ENCODE measurements at regions not wholly inside any gene's neighbourhood (a gene's known extent, or its start where the extent isn't known, plus 50 kb on each side); places are given as distances from the start of the nearest gene placed in this dataset.

DNA sequence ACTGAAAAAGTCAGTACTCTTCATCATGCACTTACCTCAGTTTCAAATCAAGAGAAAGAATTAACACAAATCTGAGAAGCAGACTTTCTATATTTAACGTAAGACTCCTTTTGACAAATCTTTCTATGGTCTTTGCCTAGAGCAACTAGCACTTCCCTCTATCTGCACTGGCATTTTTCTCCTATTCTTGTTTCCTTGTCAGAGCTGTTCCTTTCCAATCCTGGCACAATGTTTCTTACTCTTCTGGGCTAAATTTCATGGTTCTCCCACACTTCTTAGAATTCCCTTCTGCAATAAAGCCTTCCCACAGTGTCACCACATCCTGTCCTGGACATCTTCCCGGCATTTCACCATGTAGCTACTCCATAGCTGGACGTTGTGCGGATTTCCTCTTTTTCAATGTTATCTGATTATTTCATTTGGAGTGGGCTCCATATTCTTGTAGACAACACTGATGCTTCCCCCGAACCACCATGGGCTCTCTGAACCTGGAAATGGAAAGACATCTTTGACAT, 144.7 kb upstream of the CTNNA2 start:
- DNase-seq: no peak
- H3K9me3 ChIP-seq (replicated peaks; ENCODE audit: control insufficient read depth, low read depth, low read length): no peaks in the 10 kb centered on the region
- H3K4me1 ChIP-seq (ENCODE audit: control insufficient read depth, insufficient read depth, low read length): no peaks in the 10 kb centered on the region
- 100% methylated on average over 1 of the region's 5 CpGs for WGBS (ENCODE audit: insufficient coverage)
- H3K36me3 ChIP-seq (ENCODE audit: control insufficient read depth, insufficient read depth, low read length): no peaks in the 10 kb centered on the region
- no peak overlapping the region for H3K27ac ChIP-seq (ENCODE audit: low read length)
- H3K27me3 ChIP-seq (ENCODE audit: control insufficient read depth, insufficient read depth, low read length): no peaks in the 10 kb centered on the region
- no peak overlapping the region for H3K4me3 ChIP-seq (ENCODE audit: low read length)

DNA sequence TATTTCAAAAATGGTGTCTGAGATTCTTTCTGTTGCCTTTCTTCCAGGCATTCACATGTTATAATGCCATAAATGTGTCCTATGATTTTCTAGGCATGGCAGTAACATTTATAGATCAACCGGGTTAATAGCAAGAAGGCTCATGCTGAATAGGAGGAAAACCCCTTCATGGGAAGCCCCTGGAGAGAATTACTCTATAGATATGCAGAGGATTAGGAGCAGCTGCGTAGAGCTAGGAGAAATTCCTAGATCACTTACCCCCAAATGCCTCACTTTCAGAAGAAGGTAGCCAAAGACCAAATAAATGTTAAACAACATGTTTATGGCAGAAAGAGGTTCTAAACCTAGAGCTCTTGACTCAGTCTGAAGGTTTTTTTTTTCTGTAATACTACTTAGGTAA, 153.4 kb upstream of the CTNNA2 start:
- H3K9me3 ChIP-seq (replicated peaks; ENCODE audit: control insufficient read depth, low read depth, low read length): peaks cover 10% of the 10 kb centered on the region
- no peaks in the 10 kb centered on the region for H3K27me3 ChIP-seq (ENCODE audit: control insufficient read depth, insufficient read depth, low read length)
- WGBS (ENCODE audit: insufficient coverage): no CpG with 5 or more reads among the region's 2 CpGs
- H3K36me3 ChIP-seq (ENCODE audit: control insufficient read depth, insufficient read depth, low read length): no peaks in the 10 kb centered on the region
- H3K4me1 ChIP-seq (ENCODE audit: control insufficient read depth, insufficient read depth, low read length): no peaks in the 10 kb centered on the region
- H3K27ac ChIP-seq (ENCODE audit: low read length): no peak overlapping the region
- H3K4me3 ChIP-seq (ENCODE audit: low read length): no peak overlapping the region
- DNase-seq: no peak

DNA sequence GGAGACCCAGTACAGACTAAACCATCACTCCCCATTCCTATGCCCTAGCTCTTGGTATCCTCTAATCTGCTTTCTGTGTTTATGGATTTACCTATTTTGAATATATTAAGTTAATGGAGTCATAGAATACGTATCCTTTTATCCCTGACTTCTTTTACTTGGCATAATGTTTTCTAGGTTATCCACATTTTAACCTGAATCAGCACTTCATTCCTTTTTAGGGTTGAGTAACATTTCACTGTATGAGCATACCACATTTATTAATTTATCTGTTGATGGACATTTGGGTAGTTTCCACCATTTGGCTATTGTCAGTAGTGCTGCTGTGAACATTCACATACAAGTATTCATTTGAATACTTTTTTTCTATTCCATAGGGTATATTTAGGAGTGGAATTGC, 157.3 kb upstream of the CTNNA2 start:
- Histone ChIP-seq H3K27me3 (ENCODE audit: control insufficient read depth, insufficient read depth, low read length) (no peaks in the 10 kb centered on the region), H3K9me3 (replicated peaks; ENCODE audit: control insufficient read depth, low read depth, low read length) (peaks cover 18% of the 10 kb centered on the region), H3K27ac (ENCODE audit: low read length) (no peak overlapping the region), H3K4me1 (ENCODE audit: control insufficient read depth, insufficient read depth, low read length) (no peaks in the 10 kb centered on the region), H3K36me3 (ENCODE audit: control insufficient read depth, insufficient read depth, low read length) (no peaks in the 10 kb centered on the region), H3K4me3 (ENCODE audit: low read length) (no peak overlapping the region)
- WGBS (ENCODE audit: insufficient coverage): no CpG with 5 or more reads among the region's 1 CpG
- DNase-seq: no peak

DNA sequence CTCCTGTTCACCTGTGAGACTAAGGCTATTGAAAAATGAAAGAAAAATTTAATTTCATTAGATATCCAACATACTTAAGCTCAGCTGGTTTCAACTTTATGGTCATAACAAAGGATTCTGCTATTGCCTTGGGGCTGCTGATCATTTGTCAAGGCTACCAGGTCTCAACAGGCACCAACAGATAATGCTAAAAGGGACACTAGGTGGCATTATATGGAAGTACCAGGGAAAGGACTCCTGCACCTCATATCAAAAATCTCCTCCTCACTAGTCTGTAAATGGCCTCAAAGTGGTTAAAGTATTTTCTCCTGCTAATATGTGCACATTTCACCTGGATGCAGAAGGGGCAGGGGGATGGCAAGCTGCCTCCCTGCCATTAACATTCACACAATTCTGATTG, 167.9 kb upstream of the REG3A start:
- Histone ChIP-seq H3K27ac (ENCODE audit: low read length) (no peak overlapping the region), H3K4me1 (ENCODE audit: control insufficient read depth, insufficient read depth, low read length) (no peaks in the 10 kb centered on the region), H3K4me3 (ENCODE audit: low read length) (no peak overlapping the region), H3K9me3 (replicated peaks; ENCODE audit: control insufficient read depth, low read depth, low read length) (peaks cover 18% of the 10 kb centered on the region), H3K36me3 (ENCODE audit: control insufficient read depth, insufficient read depth, low read length) (no peaks in the 10 kb centered on the region), H3K27me3 (ENCODE audit: control insufficient read depth, insufficient read depth, low read length) (no peaks in the 10 kb centered on the region)
- DNase-seq: no peak

DNA sequence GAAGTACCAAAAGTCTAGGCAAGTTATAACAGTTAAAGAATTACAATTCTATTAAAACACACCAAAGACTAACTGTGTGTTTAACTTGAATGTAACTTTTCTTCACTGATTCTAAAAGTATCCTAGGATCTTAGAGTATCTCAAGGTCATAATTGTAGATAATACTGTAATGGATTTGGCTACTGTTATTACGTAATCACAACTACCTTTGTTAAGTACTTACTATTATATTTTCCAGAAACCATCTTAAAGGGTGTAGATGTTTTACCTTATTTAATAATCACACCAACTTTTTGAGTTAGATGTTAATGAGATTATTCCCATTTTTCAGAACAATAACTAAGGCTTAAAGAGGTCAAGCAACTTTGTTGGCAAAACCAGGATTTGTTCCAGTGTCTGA, 161.3 kb upstream of the REG3A start:
- H3K4me1 ChIP-seq (ENCODE audit: control insufficient read depth, insufficient read depth, low read length): no peaks in the 10 kb centered on the region
- no peak overlapping the region for H3K4me3 ChIP-seq (ENCODE audit: low read length)
- no peaks in the 10 kb centered on the region for H3K27me3 ChIP-seq (ENCODE audit: control insufficient read depth, insufficient read depth, low read length)
- no peaks in the 10 kb centered on the region for H3K36me3 ChIP-seq (ENCODE audit: control insufficient read depth, insufficient read depth, low read length)
- no peak for DNase-seq
- no peak overlapping the region for H3K27ac ChIP-seq (ENCODE audit: low read length)
- no CpG with 5 or more reads among the region's 1 CpG for WGBS (ENCODE audit: insufficient coverage)
- H3K9me3 ChIP-seq (replicated peaks; ENCODE audit: control insufficient read depth, low read depth, low read length): peaks cover 2% of the 10 kb centered on the region

DNA sequence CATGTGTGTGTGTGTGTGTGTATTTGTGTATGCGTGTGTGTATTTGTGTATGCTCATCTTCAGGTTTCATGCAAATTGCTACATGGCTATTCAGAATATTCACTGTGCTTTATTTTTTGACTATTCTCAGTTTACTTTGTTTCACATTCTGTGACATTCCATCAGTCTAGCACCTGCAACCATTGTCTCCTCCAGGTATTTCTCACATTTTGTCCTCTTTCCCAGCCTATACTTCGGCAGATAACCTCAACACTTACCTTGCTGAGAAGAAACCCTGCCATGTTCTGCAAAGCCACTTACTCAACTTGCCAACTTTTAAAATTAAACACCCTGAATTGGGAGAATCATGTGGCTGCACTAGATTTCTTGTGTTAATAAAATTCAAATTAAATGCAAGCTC, 135.4 kb upstream of the REG3A start:
- Histone ChIP-seq H3K27ac (ENCODE audit: low read length) (no peak overlapping the region), H3K4me1 (ENCODE audit: control insufficient read depth, insufficient read depth, low read length) (no peaks in the 10 kb centered on the region), H3K27me3 (ENCODE audit: control insufficient read depth, insufficient read depth, low read length) (no peaks in the 10 kb centered on the region), H3K36me3 (ENCODE audit: control insufficient read depth, insufficient read depth, low read length) (no peaks in the 10 kb centered on the region), H3K4me3 (ENCODE audit: low read length) (no peak overlapping the region), H3K9me3 (replicated peaks; ENCODE audit: control insufficient read depth, low read depth, low read length) (peaks cover 4% of the 10 kb centered on the region)
- no peak for DNase-seq
- WGBS (ENCODE audit: insufficient coverage): 50% methylated on average over 1 of the region's 2 CpGs

DNA sequence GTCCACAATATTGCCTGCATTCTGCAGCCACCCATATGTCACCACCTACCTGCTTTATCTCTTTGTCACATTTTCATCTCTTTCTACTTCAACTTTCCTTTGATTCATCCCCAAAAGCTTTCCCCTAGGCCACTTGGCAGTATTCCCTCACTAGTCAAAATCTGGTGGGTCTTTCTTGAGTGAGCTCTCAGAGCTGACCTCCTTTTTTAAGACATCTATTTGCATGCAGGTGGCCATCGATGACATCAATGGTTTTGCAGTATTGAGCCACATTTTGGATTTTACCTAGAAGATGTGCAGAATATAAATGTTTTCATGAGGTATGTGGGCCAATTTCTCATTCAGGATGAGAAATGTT, 133.4 kb upstream of the REG3A start:
- no CpG with 5 or more reads among the region's 1 CpG for WGBS (ENCODE audit: insufficient coverage)
- H3K36me3 ChIP-seq (ENCODE audit: control insufficient read depth, insufficient read depth, low read length): no peaks in the 10 kb centered on the region
- no peak overlapping the region for H3K27ac ChIP-seq (ENCODE audit: low read length)
- H3K4me1 ChIP-seq (ENCODE audit: control insufficient read depth, insufficient read depth, low read length): no peaks in the 10 kb centered on the region
- DNase-seq: no peak
- peaks cover 3% of the 10 kb centered on the region for H3K9me3 ChIP-seq (replicated peaks; ENCODE audit: control insufficient read depth, low read depth, low read length)
- no peak overlapping the region for H3K4me3 ChIP-seq (ENCODE audit: low read length)
- no peaks in the 10 kb centered on the region for H3K27me3 ChIP-seq (ENCODE audit: control insufficient read depth, insufficient read depth, low read length)

DNA sequence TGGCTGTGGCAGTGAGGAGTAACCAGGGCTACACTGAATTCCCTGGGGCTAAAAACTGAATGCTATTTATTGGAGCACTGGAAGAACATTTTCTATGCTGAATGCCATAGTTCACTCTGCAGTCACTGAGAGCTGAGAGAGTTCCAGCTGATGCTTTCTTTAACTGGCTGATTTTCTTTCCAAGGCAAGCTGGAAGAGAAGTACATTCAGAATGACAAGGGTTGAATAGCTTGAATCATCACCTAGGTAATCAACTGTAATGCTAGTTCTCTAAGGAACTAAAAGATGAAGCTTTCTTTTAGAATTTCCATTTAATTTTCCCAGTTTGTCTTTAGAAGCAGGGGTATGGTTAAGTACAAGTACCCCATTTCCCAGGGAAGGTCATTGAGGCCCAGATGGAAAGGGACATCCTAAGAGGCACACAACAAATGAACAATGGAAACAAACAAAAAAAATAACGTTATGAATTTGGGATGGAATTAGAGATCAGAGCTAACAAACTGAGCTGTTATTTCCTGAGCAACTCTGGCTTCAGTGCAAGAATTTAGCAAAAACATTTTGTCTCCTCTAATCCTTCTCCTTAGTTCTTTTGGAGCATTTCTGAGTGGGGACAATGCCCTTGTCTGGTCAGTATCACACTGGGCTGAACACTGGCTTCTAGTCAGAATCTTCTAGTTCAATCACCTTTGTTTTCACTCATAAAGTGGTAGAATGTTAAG, 132.8 kb upstream of the REG3A start:
- Histone ChIP-seq H3K9me3 (replicated peaks; ENCODE audit: control insufficient read depth, low read depth, low read length) (peaks cover 3% of the 10 kb centered on the region), H3K27ac (ENCODE audit: low read length) (no peak overlapping the region), H3K27me3 (ENCODE audit: control insufficient read depth, insufficient read depth, low read length) (no peaks in the 10 kb centered on the region), H3K36me3 (ENCODE audit: control insufficient read depth, insufficient read depth, low read length) (no peaks in the 10 kb centered on the region), H3K4me3 (ENCODE audit: low read length) (no peak overlapping the region), H3K4me1 (ENCODE audit: control insufficient read depth, insufficient read depth, low read length) (no peaks in the 10 kb centered on the region)
- no CpG with 5 or more reads among the region's 1 CpG for WGBS (ENCODE audit: insufficient coverage)
- peak; percentile 32 for DNase-seq

DNA sequence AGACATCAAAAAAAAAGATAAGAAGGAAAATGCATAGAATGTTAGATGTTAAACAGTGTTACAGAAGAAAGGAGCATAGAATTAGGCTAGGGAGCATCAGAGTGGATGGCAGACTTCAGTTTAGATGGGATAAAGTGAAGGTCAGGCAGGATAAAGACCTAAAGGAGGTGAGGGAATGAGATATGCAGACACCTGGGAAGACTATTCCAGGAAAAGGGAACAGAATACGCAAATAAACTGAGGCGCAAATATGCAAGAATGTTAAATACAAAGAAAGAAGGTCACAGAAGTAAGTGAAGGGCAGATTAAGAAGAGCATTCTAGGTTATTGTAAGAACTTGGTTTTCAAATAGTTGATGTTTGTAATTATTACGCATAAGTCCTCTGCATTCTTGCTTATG, 116.3 kb upstream of the REG3A start:
- no peak for DNase-seq
- Histone ChIP-seq H3K4me1 (ENCODE audit: control insufficient read depth, insufficient read depth, low read length) (no peaks in the 10 kb centered on the region), H3K4me3 (ENCODE audit: low read length) (no peak overlapping the region), H3K36me3 (ENCODE audit: control insufficient read depth, insufficient read depth, low read length) (no peaks in the 10 kb centered on the region), H3K9me3 (replicated peaks; ENCODE audit: control insufficient read depth, low read depth, low read length) (peaks cover under 1% of the 10 kb centered on the region), H3K27ac (ENCODE audit: low read length) (no peak overlapping the region), H3K27me3 (ENCODE audit: control insufficient read depth, insufficient read depth, low read length) (no peaks in the 10 kb centered on the region)
- 100% methylated on average over 2 of the region's 3 CpGs for WGBS (ENCODE audit: insufficient coverage)

DNA sequence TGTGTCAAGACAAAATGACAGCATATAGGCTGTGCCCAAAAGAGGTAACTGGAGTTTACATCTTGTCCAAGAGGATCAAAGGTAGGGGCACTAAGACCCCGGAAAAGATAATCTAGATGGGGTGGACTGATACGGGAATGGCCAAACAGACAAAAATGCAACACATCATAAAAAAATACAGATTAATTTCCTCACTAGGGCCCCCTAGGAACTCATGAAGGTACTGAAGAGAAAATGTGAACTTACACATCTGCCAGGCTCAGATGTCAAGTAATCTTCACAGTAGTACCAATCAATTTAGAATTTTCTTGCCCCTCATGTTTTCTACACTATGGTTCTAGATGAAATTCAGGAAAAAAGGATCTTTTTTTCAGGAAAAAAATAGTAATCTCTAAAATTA, 115.6 kb upstream of the REG3A start:
- WGBS (ENCODE audit: insufficient coverage): no CpG with 5 or more reads among the region's 2 CpGs
- no peak for DNase-seq
- no peak overlapping the region for H3K27ac ChIP-seq (ENCODE audit: low read length)
- no peaks in the 10 kb centered on the region for H3K36me3 ChIP-seq (ENCODE audit: control insufficient read depth, insufficient read depth, low read length)
- H3K27me3 ChIP-seq (ENCODE audit: control insufficient read depth, insufficient read depth, low read length): no peaks in the 10 kb centered on the region
- H3K9me3 ChIP-seq (replicated peaks; ENCODE audit: control insufficient read depth, low read depth, low read length): peaks cover 4% of the 10 kb centered on the region
- no peak overlapping the region for H3K4me3 ChIP-seq (ENCODE audit: low read length)
- H3K4me1 ChIP-seq (ENCODE audit: control insufficient read depth, insufficient read depth, low read length): no peaks in the 10 kb centered on the region

DNA sequence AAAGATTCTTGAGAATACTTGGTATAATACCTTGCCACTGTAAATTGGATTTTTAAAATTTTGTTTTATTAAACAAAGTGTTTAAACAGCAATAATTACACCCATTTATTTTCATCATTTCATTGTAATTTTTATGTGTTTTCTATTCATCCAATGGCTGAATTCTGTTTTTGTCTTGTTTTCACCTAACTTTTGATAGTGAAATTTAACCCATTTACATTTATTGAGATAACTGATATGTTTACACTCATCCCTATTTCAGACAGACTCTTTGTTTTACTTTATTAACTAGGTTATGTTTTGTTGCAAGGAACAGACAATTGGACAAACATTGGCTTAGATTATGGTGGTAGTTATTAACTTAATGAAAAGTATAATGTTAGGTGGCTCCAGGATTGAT, 113.1 kb upstream of the REG3A start:
- no peaks in the 10 kb centered on the region for H3K36me3 ChIP-seq (ENCODE audit: control insufficient read depth, insufficient read depth, low read length)
- no peak overlapping the region for H3K4me3 ChIP-seq (ENCODE audit: low read length)
- H3K27me3 ChIP-seq (ENCODE audit: control insufficient read depth, insufficient read depth, low read length): no peaks in the 10 kb centered on the region
- no peaks in the 10 kb centered on the region for H3K4me1 ChIP-seq (ENCODE audit: control insufficient read depth, insufficient read depth, low read length)
- no peak overlapping the region for H3K27ac ChIP-seq (ENCODE audit: low read length)
- DNase-seq: no peak
- H3K9me3 ChIP-seq (replicated peaks; ENCODE audit: control insufficient read depth, low read depth, low read length): peaks cover 4% of the 10 kb centered on the region
